Tibial nerve (tissue), 3 donors: ENCODE measurements at regions not wholly inside any gene's neighbourhood (a gene's known extent, or its start where the extent isn't known, plus 50 kb on each side); places are given as distances from the start of the nearest gene placed in this dataset.
A peak's percentile ranks its signal among the peaks of the same experiment; 100 is the strongest.

Experiments
- CTCF ChIP-seq, 5 experiments: fragments of 200-600 bp in 3 of 5; fragments of 450-650 bp in 2 of 5; sonication (generic) in 3 of 5; IDR thresholded peaks; one replicate each; pipeline ENCODE4 v1.5.1; 2016 to 2019; ENCODE audit warnings: antibody characterized with exemption in 5 of 5, mild to moderate bottlenecking in 3 of 5, moderate library complexity in 2 of 5
- POLR2A ChIP-seq, 2 donors: fragments of 450-650 bp; IDR thresholded peaks; one replicate each; pipeline ENCODE4 v1.6.1; 2017; ENCODE audit warnings: antibody characterized with exemption in 2 of 2, mild to moderate bottlenecking in 2 of 2, moderate library complexity in 2 of 2

GRCh38 chr12:47021298-47021697 lies 58.1 kb upstream of the PCED1B start:
- TF ChIP-seq CTCF (IDR thresholded peaks at IDR 0.05) (peak; percentile 46 to 70 (median 63)), POLR2A (IDR thresholded peaks at IDR 0.05) (no peak)
